AG09309 (cell line): ENCODE measurements at regions not wholly inside any gene's neighbourhood (a gene's known extent, or its start where the extent isn't known, plus 50 kb on each side); places are given as distances from the start of the nearest gene placed in this dataset.

Experiments
- DNase-seq: peaks from one replicate; pipeline ENCODE4 v3.0.0-alpha.2; 2010; ENCODE audit warnings: low read depth
- H3K4me3 ChIP-seq: 2 replicates; pipeline ENCODE4 v1.5.1; 2011; ENCODE audit warnings: mild to moderate bottlenecking, low read depth, low read length, moderate library complexity; ENCODE audit not compliant: control insufficient read depth
- TF ChIP-seq, protein P1 (sequence below): IDR thresholded peaks from 2 replicates; pipeline ENCODE4 v1.5.1; 2011; ENCODE audit warnings: mild to moderate bottlenecking, low read depth, low read length, inconsistent platforms; ENCODE audit not compliant: insufficient read depth, control insufficient read depth; ENCODE audit errors: missing control alignments

DNA sequence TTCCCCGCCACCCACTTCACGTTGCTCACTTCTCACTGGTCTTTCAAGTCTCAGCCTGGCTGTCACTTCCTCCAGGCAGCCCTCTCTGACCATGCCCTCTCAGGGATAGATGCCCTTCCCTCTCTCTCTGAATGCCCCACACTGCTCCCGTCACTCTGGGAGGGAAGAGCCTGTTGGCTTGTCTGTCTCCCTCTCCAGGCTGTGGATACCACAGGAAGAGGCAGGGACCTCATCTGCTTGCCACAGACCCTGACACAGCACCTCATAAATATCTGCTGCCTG lies 93.1 kb downstream of the OAT start:
- TF ChIP-seq, protein P1, sequence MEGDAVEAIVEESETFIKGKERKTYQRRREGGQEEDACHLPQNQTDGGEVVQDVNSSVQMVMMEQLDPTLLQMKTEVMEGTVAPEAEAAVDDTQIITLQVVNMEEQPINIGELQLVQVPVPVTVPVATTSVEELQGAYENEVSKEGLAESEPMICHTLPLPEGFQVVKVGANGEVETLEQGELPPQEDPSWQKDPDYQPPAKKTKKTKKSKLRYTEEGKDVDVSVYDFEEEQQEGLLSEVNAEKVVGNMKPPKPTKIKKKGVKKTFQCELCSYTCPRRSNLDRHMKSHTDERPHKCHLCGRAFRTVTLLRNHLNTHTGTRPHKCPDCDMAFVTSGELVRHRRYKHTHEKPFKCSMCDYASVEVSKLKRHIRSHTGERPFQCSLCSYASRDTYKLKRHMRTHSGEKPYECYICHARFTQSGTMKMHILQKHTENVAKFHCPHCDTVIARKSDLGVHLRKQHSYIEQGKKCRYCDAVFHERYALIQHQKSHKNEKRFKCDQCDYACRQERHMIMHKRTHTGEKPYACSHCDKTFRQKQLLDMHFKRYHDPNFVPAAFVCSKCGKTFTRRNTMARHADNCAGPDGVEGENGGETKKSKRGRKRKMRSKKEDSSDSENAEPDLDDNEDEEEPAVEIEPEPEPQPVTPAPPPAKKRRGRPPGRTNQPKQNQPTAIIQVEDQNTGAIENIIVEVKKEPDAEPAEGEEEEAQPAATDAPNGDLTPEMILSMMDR, result no peak
- no peak overlapping the region for H3K4me3 ChIP-seq

DNA sequence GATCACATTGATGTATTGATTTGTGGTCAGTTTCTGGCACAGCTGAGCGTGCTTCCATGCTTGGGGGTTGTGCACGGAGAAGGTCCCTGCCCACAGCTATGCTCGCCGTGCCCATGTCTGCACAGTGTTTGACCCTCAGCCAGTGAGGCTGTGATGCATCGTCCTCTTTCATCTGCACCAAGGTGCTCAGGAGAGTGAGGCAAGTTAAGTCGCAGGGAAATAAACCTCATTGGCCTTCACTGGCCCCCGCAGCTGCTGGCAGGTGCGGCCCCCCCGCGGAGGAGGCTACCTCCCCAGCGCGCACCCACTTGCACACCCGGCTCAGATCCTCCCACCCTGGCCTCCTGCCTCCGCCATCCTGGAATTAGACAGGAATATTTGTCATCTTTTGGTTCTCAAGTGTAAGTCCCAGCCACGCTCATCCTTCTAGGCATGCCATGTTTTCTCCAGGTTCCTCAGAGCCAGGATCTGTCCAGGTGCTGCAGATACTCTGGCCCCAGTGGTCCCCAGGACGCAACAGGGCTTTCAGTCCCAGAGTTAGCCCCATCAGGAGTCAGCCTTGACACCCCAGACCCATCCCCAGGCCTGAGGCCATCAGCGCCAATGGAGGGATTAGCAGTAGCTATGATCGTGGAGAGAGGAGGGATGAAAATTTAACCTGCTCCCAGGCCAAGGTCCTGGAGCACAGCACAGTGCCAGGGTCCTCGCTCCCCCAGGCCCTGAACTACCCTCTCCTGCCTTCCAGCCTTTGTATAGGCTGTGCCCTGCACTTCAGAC lies 93.7 kb downstream of the OAT start:
- TF ChIP-seq, protein P1, result no peak
- no peak for DNase-seq
- H3K4me3 ChIP-seq, result no peak overlapping the region

More for the DNA sequence above, 93.1 kb downstream of the OAT start:
- DNase-seq, result no peak

DNA sequence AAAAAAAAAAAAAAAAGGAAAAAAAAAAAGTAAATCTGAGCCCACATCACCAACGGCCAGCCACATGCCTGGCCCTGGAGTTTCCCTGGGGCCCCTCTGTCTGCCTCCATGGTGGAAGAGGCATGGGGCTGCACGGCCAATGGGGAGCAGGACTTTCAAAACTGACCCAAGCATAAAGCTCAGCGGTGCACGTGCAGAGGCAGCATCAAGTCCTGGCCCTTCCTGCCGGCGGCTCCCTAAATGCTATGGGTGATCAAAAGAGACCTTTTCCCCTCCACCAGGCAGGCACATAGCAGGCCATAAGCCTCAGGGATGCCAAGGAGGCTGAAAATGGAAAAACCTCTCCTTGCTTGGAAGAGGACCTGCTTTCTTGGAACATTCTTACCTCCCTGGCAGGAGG lies 94.3 kb downstream of the OAT start:
- TF ChIP-seq, protein P1, result no peak
- no peak overlapping the region for H3K4me3 ChIP-seq
- DNase-seq, result no peak

DNA sequence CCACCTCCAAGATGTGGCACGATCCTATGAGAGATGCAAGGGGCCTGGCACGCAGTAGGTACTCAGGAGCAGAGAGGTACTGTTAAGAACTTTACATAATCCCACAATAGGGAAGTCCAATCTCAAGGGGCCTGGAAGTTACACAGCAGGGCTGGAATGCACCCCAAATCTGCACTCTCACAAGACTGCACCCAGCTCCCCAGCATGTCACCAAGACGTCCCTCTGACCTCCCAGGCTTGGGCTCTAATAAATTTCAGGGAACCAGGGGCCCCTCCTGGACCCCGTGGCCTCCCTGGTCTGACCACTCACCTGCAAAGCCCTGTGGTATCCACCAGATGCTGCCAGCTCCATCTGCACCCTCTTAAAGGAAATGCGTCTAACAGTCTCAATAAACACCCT lies 94.9 kb downstream of the OAT start:
- H3K4me3 ChIP-seq, result no peak overlapping the region
- TF ChIP-seq, protein P1, result no peak
- no peak for DNase-seq

DNA sequence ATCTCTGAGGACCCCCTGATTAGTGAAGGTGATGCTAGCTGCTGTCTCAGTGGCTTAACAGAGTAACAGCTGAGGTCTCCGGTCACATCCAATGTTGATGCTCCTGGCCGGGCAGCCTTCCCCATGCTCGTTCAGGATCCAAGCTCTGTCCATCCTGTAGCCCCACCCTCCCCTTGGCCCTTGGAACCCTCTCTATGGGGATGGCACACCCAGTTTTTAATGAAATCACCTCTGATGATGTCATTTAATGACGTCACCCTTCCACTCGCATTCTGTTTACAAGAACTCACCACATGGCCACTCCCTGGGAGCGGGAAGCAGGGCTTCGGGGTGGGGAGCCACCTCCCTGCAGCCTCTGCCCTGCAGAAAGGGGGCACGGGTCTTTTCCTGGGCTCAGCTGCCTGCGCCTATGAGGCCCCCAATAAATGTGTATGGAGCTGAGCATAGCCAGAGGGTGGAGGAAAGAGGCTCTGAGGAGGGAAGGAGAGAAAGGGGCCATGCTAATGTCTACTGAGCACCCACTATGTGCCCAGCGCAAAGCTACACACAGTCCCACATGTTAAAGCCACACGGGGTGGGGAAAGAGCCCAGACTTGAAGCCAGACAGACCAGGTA lies 95.5 kb downstream of the OAT start:
- TF ChIP-seq, protein P1, result no peak
- no peak for DNase-seq
- no peak overlapping the region for H3K4me3 ChIP-seq

DNA sequence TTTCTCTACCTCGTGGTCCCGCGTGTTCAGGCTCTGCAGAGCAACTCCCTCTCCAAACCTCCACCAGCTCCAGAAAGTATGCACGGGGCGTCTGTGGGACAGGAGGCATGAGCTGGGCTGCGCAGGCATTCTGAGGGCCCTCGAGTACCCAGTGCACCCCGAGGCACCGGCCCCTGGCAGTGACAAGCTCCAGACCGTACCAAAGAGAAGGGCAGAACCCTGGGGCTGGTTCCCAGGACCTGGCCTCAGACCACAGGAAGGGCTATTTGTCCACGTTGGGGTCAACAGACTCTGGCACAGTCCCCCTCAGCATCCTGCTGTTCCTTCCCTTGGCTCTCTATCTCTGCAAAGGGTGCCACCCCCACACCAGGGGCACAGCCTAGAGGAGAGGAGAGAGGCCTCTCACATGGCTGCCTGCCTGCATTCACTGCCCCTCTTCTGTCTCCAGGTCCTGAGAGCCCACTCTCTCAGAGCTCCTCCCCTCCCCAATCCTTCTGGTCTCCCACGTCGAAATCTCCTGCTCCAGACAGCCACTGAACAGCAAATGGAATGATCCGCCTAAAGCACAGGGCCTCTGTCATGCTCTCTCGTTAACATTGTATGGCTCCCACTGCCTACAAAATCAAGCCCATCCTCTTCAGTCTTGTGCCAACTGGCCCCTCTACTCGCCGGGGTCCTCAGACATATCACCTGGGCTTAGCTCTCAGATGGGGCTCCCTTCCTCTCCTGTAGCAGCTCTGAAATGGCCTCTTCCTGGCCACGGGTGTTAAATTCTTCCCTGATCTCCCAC lies 96.3 kb downstream of the OAT start:
- DNase-seq, result no peak
- H3K4me3 ChIP-seq, result no peak overlapping the region
- TF ChIP-seq, protein P1, result no peak
